Epithelial cell of prostate (primary cell): ENCODE measurements at regions not wholly inside any gene's neighbourhood (a gene's known extent, or its start where the extent isn't known, plus 50 kb on each side); places are given as distances from the start of the nearest gene placed in this dataset.

Experiments
- DNase-seq: peaks from one replicate; pipeline ENCODE4 v3.0.0-alpha.2; 2011; ENCODE audit warnings: low read depth, low spot score
- H3K27ac ChIP-seq: fragments of 450-650 bp; 2 replicates; pipeline ENCODE4 v1.5.1; 2017; ENCODE audit warnings: mild to moderate bottlenecking

GRCh38 chr2:5329763-5330162, 362.4 kb upstream of the SOX11 start:
- no peak overlapping the region for H3K27ac ChIP-seq
- DNase-seq: no peak

DNA sequence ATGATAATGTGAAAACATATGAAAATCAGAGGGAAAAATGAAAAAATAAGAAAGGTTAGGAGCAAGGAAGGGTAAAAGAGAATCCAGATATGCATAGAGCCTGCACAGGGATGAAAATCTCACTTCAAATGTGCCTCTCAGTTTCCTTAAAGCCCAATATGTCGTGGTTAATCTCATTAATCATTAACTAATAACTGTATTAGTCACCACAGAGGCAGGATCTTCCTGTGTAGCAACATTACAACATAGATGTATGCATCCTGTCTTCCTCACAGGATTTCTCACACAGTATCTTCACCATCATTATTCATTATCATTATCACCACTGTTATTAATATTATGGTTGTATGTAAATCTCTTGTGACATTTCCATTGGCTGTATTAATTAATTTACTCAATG, 361.2 kb upstream of the SOX11 start:
- H3K27ac ChIP-seq: no peak overlapping the region
- DNase-seq: no peak

DNA sequence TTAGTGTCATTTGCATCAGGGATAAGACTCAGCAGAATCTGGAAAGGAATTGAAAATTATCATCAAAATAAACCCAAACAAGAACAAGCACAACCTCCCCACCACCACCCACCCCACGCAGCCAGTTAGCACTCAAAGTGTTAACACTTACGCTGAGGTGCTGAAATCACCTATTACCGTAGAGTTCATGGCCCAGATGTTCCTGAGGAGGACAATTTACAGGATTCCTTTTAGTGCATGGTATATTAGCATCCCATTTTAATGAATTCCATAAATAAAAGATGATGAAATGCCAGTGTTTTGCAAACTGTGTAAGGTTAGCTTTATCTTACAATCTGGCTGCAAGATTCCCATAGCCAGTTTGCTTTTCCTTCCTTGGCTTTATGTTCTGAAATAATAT, 359.3 kb upstream of the SOX11 start:
- DNase-seq: no peak
- no peak overlapping the region for H3K27ac ChIP-seq

DNA sequence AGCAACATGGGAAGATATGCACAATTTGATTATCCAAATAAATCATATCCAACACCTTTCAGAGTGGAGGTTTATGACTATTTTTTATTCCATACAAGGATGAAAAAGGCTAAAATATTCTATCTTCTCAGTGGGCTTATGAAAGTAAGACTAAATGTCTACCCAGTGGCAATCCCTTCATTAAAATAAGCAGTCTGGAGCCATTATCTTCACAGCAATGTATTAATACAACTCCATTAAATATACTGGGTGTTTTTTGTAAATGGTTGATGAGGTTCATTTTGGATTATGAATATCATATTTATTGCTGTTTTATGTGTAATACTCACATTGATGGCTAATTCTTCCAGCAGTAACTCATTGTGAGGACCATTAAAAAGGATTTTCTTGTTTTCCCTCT, 352.7 kb upstream of the SOX11 start:
- DNase-seq: no peak
- no peak overlapping the region for H3K27ac ChIP-seq

- no peak for DNase-seq
- no peak overlapping the region for H3K27ac ChIP-seq
These were observed 348.3 kb upstream of the SOX11 start for GRCh38 chr2:5343785-5344335.

DNA sequence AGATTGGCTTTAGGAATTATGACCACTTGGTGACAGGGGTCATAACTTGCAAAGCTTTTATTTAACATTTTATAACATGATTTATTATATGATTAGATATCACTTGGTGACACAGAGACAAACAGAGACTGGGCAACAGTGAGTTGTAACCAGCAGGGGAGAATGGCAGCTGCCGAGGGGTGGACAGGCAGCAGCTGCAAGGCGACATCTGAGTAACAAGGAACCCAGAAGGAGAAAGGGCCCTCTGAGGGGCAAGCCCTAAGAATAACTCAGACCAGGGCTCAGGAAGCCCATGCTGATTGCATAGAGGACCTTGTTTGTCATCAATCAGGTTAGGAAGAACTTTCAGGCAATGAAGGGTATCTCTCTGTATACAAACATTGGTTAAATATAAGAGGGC, 339.9 kb upstream of the SOX11 start:
- DNase-seq: no peak
- H3K27ac ChIP-seq: no peak overlapping the region

- H3K27ac ChIP-seq: no peak overlapping the region
- no peak for DNase-seq
These were observed 338.6 kb upstream of the SOX11 start for GRCh38 chr2:5353565-5353964.

- no peak overlapping the region for H3K27ac ChIP-seq
- no peak for DNase-seq
These were observed 332.8 kb upstream of the SOX11 start for GRCh38 chr2:5359397-5359796.

DNA sequence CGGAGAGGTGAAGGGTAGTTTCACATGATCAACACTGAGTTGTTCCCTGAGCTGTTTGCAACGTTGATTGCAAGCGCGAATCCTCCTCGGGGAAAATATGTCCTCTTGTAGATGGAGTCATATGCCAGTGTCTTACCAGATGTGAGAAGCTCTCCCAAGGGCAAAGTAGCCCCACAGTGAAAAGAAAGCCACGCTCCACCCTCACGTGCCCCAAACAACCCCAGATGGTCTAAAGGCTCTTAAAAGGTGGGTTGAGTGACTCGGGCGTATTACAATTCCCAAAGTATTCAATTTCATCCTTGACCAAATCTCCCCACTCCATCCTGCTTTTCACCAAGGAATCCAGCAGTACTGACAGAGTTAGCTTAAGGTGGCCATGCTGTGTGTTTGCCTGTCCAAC, 332.1 kb upstream of the SOX11 start:
- H3K27ac ChIP-seq: no peak overlapping the region
- DNase-seq: no peak

DNA sequence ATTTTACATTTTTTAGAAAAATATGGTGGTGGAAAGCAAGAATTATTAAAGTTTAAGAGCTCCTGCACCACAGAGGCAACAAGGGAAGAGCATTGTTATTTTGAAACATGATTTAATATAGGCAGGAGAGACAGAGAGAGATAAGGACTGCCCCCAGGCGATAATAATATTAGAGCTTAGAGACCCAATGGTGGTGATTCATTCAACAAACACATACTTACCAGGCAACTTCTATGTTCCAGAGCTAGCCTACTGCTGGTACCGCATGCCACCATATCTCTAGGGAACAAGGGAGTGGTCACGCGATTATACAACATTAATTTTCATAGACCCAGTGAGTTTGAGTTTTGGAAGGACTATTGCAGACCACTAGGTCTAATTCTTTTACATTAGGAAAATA, 327.8 kb upstream of the SOX11 start:
- DNase-seq: no peak
- H3K27ac ChIP-seq: no peak overlapping the region

DNA sequence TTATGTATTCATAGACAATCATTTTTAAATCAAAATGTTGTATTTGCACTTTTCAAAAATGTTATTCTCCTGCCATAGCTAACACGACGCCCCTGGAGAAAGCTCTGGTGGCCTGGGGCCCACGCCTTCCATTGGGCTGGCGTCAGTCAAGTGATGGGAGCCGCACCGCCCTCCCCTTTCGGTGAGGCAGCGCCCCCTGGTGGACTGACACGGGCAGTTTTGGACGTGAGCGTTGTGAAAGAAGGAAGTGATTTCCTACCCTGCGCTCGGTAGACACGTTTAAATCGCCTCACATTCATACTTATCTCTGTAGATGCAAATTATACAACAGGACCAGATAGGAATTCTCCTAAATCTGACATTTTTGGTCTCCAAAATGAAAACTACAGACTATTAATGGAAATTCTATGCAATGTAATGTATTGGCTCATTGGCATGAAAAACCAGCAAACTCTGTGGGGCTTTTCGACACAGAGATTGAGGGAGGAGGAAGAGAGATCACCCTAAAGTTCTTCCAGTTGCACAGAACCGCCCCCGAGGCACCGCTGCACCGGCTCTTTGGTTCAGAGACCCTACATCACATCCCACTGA, 326.2 kb upstream of the SOX11 start:
- no peak overlapping the region for H3K27ac ChIP-seq
- DNase-seq: no peak

DNA sequence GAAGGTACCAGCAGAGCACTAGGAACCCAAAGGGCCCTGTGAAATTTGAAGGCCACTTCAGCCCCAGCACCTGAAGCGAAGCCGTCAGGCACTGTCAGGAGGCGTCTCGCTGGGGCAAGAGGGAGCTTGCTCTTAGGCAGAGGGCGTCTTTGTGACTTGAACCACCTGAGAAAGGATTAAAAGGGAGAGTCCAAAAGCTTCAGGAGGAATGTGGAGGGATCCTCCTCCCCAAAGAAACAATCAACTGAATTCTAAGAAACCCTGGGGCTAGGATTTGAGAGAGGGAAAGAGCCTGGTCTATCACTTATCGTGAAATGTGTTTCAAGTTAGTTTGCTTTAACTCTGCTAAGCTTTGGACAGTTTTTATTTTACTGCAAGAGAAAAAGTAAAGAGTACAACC, 324.9 kb upstream of the SOX11 start:
- no peak overlapping the region for H3K27ac ChIP-seq
- DNase-seq: no peak

- DNase-seq: no peak
- no peak overlapping the region for H3K27ac ChIP-seq
These were observed 323.9 kb upstream of the SOX11 start for GRCh38 chr2:5368263-5368662.

- DNase-seq: no peak
- no peak overlapping the region for H3K27ac ChIP-seq
These were observed 322.7 kb upstream of the SOX11 start for GRCh38 chr2:5369510-5369909.

GRCh38 chr2:5370158-5370557, 322.0 kb upstream of the SOX11 start:
- DNase-seq: no peak
- H3K27ac ChIP-seq: no peak overlapping the region

- H3K27ac ChIP-seq: no peak overlapping the region
- DNase-seq: no peak
These were observed 320.0 kb upstream of the SOX11 start for GRCh38 chr2:5372141-5372540.

DNA sequence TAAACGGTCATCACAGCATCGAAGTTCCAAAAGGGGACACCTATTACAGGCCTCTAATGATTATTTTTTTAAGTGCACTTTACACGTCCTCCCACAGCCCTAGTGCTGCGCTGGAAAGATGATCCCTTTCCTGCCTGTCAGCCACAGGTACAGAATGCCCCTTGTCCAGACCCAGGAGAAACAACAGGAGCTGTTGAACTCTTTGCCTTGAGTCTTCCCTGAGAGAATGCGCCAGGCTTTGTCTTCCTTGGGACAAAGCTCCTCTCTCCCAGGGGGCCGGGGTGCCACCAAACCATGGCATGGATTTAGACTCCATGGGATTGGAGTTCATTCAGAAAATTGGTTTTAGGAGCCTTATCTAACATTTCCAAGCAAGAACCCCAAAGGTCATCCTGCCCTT, 319.0 kb upstream of the SOX11 start:
- DNase-seq: no peak
- H3K27ac ChIP-seq: no peak overlapping the region

- DNase-seq: no peak
These were observed 317.4 kb upstream of the SOX11 start for GRCh38 chr2:5374762-5375161.

DNA sequence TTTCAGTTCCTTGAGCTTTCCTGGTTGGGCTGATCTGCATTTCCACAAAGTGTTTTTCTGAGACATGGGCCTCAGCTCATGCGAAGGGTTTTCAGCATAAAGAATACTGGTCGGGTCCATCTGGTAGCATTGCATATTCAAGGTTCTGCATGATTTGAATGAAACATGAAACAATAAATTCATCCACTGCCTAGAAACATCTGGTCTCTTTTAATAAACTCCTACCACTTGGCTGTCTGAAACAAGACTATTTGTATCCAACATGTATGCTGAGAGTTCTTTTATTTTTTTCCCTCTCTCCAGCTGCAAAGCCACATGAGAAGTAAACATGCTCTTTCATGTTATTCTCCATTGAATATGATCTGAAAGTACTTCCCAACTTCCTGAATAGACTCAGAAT, 314.9 kb upstream of the SOX11 start:
- no peak for DNase-seq

More at GRCh38 chr2:5374762-5375161, 317.4 kb upstream of the SOX11 start:
- no peak overlapping the region for H3K27ac ChIP-seq

GRCh38 chr2:5379811-5380210, 312.4 kb upstream of the SOX11 start:
- no peak overlapping the region for H3K27ac ChIP-seq
- DNase-seq: no peak

More for the DNA sequence above, 314.9 kb upstream of the SOX11 start:
- no peak overlapping the region for H3K27ac ChIP-seq

GRCh38 chr2:5385596-5385995, 306.6 kb upstream of the SOX11 start:
- no peak for DNase-seq
- H3K27ac ChIP-seq: no peak overlapping the region

DNA sequence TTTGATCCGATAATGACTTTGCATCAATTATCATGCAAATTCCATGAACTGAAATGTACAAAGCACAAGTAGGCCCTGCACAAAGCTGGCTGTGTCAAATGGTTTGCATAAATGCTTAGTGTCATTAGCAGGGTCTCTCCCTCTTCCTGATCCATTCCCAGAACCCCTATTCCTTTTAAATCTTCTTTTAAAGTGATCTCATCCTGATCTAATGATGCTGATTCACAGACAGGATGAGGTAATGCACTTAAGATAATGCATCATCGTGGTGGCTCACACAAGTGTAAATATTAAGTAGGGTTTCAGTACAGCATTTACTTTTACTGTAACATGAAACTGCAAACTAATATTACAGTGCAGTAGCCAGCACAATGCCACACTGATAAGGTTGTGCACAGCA, 304.8 kb upstream of the SOX11 start:
- H3K27ac ChIP-seq: no peak overlapping the region
- no peak for DNase-seq

GRCh38 chr2:5389740-5390139, 302.4 kb upstream of the SOX11 start:
- no peak for DNase-seq
- no peak overlapping the region for H3K27ac ChIP-seq
